ENCODE measurements at regions not wholly inside any gene's neighbourhood (a gene's known extent, or its start where the extent isn't known, plus 50 kb on each side); places are given as distances from the start of the nearest gene placed in this dataset.
"Not testable (repeated sequence)": the region's sequence is repeated elsewhere in the genome, so short reads cannot be mapped to it uniquely, and the experiment has no call there.

GRCh38 chr17:20721171-20721570 is 141.6 kb downstream of the CDRT15L2 start:
- Histone ChIP-seq H3K4me1 (ENCODE audit: insufficient read depth, low read length) (no peaks in the 10 kb centered on the region), H3K9me3 (ENCODE audit: control insufficient read depth in 1 of 2, insufficient read depth in 1 of 2, low read length in 2 of 2) (no peaks in the 10 kb centered on the region), H3K36me3 (ENCODE audit: insufficient read depth, low read length) (no peaks in the 10 kb centered on the region), H3K27ac (ENCODE audit: low read depth in 1 of 2, low read length in 2 of 2) (no peak overlapping the region), H3K4me3 (ENCODE audit: low read length) (no peak overlapping the region), H3K27me3 (ENCODE audit: control insufficient read depth in 1 of 2, insufficient read depth in 2 of 2, low read length in 2 of 2) (no peaks in the 10 kb centered on the region)
- ATAC-seq (ENCODE audit: poor library complexity), result no peak
- DNase-seq, result no peak
- Mint-ChIP-seq H3K27ac (no peak overlapping the region), H3K4me3 (no peak overlapping the region), H3K4me1 (ENCODE audit: low read depth) (no peaks in the 10 kb centered on the region), H3K36me3 (ENCODE audit: low read depth) (no peaks in the 10 kb centered on the region), H3K9me3 (no peaks in the 10 kb centered on the region), H3K27me3 (peaks cover 18% of the 10 kb centered on the region)
- TF ChIP-seq CTCF (IDR thresholded peaks at IDR 0.05), result no peak
- intact Hi-C loops (cut with DNase I, micrococcal nuclease), result no loop called here
- POLR2A ChIA-PET, result no interaction called here
- CTCF ChIA-PET, result no interaction called here

- CTCF ChIA-PET; H3K27ac ChIP-seq (ENCODE audit: low read depth in 1 of 2, low read length in 2 of 2); intact Hi-C loops (cut with DNase I, micrococcal nuclease); H3K4me1 Mint-ChIP-seq (ENCODE audit: low read depth); POLR2A ChIA-PET; H3K27me3 ChIP-seq (ENCODE audit: control insufficient read depth in 1 of 2, insufficient read depth in 2 of 2, low read length in 2 of 2); H3K36me3 ChIP-seq (ENCODE audit: insufficient read depth, low read length); H3K4me1 ChIP-seq (ENCODE audit: insufficient read depth, low read length); H3K4me3 ChIP-seq (ENCODE audit: low read length); H3K27ac Mint-ChIP-seq; DNase-seq; ATAC-seq (ENCODE audit: poor library complexity); H3K9me3 ChIP-seq (ENCODE audit: control insufficient read depth in 1 of 2, insufficient read depth in 1 of 2, low read length in 2 of 2); H3K4me3 Mint-ChIP-seq; H3K9me3 Mint-ChIP-seq; H3K36me3 Mint-ChIP-seq (ENCODE audit: low read depth): not testable (repeated sequence)
- H3K27me3 Mint-ChIP-seq, result peaks cover 22% of the 10 kb centered on the region
Measured at GRCh38 chr17:20724391-20724790, 144.9 kb downstream of the CDRT15L2 start.

- H3K4me3 ChIP-seq (ENCODE audit: low read length); CTCF ChIA-PET; H3K27ac ChIP-seq (ENCODE audit: low read depth in 1 of 2, low read length in 2 of 2); H3K36me3 Mint-ChIP-seq (ENCODE audit: low read depth); H3K9me3 Mint-ChIP-seq; intact Hi-C loops (cut with DNase I, micrococcal nuclease); POLR2A ChIA-PET; DNase-seq; H3K4me1 ChIP-seq (ENCODE audit: insufficient read depth, low read length); H3K9me3 ChIP-seq (ENCODE audit: control insufficient read depth in 1 of 2, insufficient read depth in 1 of 2, low read length in 2 of 2); H3K4me1 Mint-ChIP-seq (ENCODE audit: low read depth); H3K36me3 ChIP-seq (ENCODE audit: insufficient read depth, low read length); H3K4me3 Mint-ChIP-seq; H3K27ac Mint-ChIP-seq; ATAC-seq (ENCODE audit: poor library complexity); H3K27me3 ChIP-seq (ENCODE audit: control insufficient read depth in 1 of 2, insufficient read depth in 2 of 2, low read length in 2 of 2): not testable (repeated sequence)
- H3K27me3 Mint-ChIP-seq, result peaks cover 22% of the 10 kb centered on the region
Measured at GRCh38 chr17:20727201-20727600, 147.7 kb downstream of the CDRT15L2 start.

GRCh38 chr17:20728181-20728580 is 148.7 kb downstream of the CDRT15L2 start:
- H3K27me3 Mint-ChIP-seq, result peaks cover 22% of the 10 kb centered on the region
- no peaks in the 10 kb centered on the region for H3K4me1 ChIP-seq (ENCODE audit: insufficient read depth, low read length)
- TF ChIP-seq CTCF (IDR thresholded peaks at IDR 0.05), result no peak
- ATAC-seq (ENCODE audit: poor library complexity) (no peak), DNase-seq (no peak)
- no peaks in the 10 kb centered on the region for H3K36me3 ChIP-seq (ENCODE audit: insufficient read depth, low read length)
- no peaks in the 10 kb centered on the region for H3K36me3 Mint-ChIP-seq (ENCODE audit: low read depth)
- no peak overlapping the region for H3K4me3 Mint-ChIP-seq
- H3K9me3 ChIP-seq (ENCODE audit: control insufficient read depth in 1 of 2, insufficient read depth in 1 of 2, low read length in 2 of 2), result no peaks in the 10 kb centered on the region
- ChIA-PET POLR2A (no interaction called here), CTCF (no interaction called here)
- H3K27me3 ChIP-seq (ENCODE audit: control insufficient read depth in 1 of 2, insufficient read depth in 2 of 2, low read length in 2 of 2), result no peaks in the 10 kb centered on the region
- no peak overlapping the region for H3K27ac Mint-ChIP-seq
- no peak overlapping the region for H3K27ac ChIP-seq (ENCODE audit: low read depth in 1 of 2, low read length in 2 of 2)
- no peak overlapping the region for H3K4me3 ChIP-seq (ENCODE audit: low read length)
- H3K4me1 Mint-ChIP-seq (ENCODE audit: low read depth), result no peaks in the 10 kb centered on the region
- intact Hi-C loops (cut with DNase I, micrococcal nuclease), result no loop called here
- H3K9me3 Mint-ChIP-seq, result no peaks in the 10 kb centered on the region

GRCh38 chr17:20731131-20731530 is 151.6 kb downstream of the CDRT15L2 start:
- H3K4me1 Mint-ChIP-seq (ENCODE audit: low read depth); H3K27ac ChIP-seq (ENCODE audit: low read depth in 1 of 2, low read length in 2 of 2); H3K36me3 ChIP-seq (ENCODE audit: insufficient read depth, low read length); H3K4me1 ChIP-seq (ENCODE audit: insufficient read depth, low read length); H3K4me3 Mint-ChIP-seq; POLR2A ChIA-PET; intact Hi-C loops (cut with DNase I, micrococcal nuclease); H3K4me3 ChIP-seq (ENCODE audit: low read length); ATAC-seq (ENCODE audit: poor library complexity); CTCF ChIA-PET; H3K27me3 ChIP-seq (ENCODE audit: control insufficient read depth in 1 of 2, insufficient read depth in 2 of 2, low read length in 2 of 2); H3K9me3 ChIP-seq (ENCODE audit: control insufficient read depth in 1 of 2, insufficient read depth in 1 of 2, low read length in 2 of 2); H3K36me3 Mint-ChIP-seq (ENCODE audit: low read depth); H3K9me3 Mint-ChIP-seq; DNase-seq; H3K27ac Mint-ChIP-seq: not testable (repeated sequence)
- peaks cover 11% of the 10 kb centered on the region for H3K27me3 Mint-ChIP-seq

All from CD4-positive, alpha-beta T cell (primary cell).